Fibroblast of lung (primary cell): ENCODE measurements at regions not wholly inside any gene's neighbourhood (a gene's known extent, or its start where the extent isn't known, plus 50 kb on each side); places are given as distances from the start of the nearest gene placed in this dataset.

ENCODE experiments used
- CTCF ChIP-seq, 2 donors: IDR thresholded peaks in 1 of 2; conservative IDR thresholded peaks in 1 of 2; 1 replicate in 1 of 2; 2 replicates in 1 of 2; pipeline ENCODE4 v1.5.1; 2011 to 2012; ENCODE audit warnings: low read length in 2 of 2, control low read depth in 1 of 2, inconsistent platforms in 1 of 2, low read depth in 1 of 2, mild to moderate bottlenecking in 1 of 2
- EZH2 ChIP-seq: IDR thresholded peaks from 2 replicates; pipeline ENCODE4 v1.5.1; 2012; ENCODE audit warnings: low read length, control low read depth, mild to moderate bottlenecking; ENCODE audit errors: missing control alignments

- TF ChIP-seq CTCF (conservative IDR thresholded peaks at IDR 0.05 in 1 of 2, IDR thresholded peaks at IDR 0.05 in 1 of 2; ENCODE audit: low read depth in 1 of 2, low read length in 2 of 2) (no peak), EZH2 (no peak)
Observed at GRCh38 chr2:122856696-122857095, 1101.2 kb downstream of the TSN start.
